Fibroblast of lung (primary cell): ENCODE measurements at regions not wholly inside any gene's neighbourhood (a gene's known extent, or its start where the extent isn't known, plus 50 kb on each side); places are given as distances from the start of the nearest gene placed in this dataset.

Source experiments
- DNase-seq, 2 donors: peaks; one replicate each; pipeline versions ENCODE4 v3.0.0 to v3.0.0-alpha.2; 2010; ENCODE audit warnings: low read depth in 2 of 2
- H2AFZ ChIP-seq: 2 replicates; pipeline ENCODE4 v1.5.1; 2012; ENCODE audit warnings: low read length, control low read depth, inconsistent platforms
- H3K27ac ChIP-seq: 2 replicates; pipeline ENCODE4 v1.5.1; 2011; ENCODE audit warnings: low read length, control low read depth; ENCODE audit not compliant: insufficient read depth
- H3K27me3 ChIP-seq: 2 replicates; pipeline ENCODE4 v1.5.1; 2011; ENCODE audit warnings: mild to moderate bottlenecking, low read length; ENCODE audit not compliant: control insufficient read depth, insufficient read depth
- H3K36me3 ChIP-seq: 2 replicates; pipeline ENCODE4 v1.5.1; 2011; ENCODE audit warnings: low read length; ENCODE audit not compliant: control insufficient read depth, insufficient read depth
- H3K4me1 ChIP-seq: 2 replicates; pipeline ENCODE4 v1.5.1; 2011; ENCODE audit warnings: low read length; ENCODE audit not compliant: control insufficient read depth, insufficient read depth; ENCODE audit errors: extremely low read depth
- H3K4me2 ChIP-seq: 2 replicates; pipeline ENCODE4 v1.5.1; 2011; ENCODE audit warnings: low read length, control low read depth; ENCODE audit not compliant: insufficient read depth; ENCODE audit errors: extremely low read depth
- H3K4me3 ChIP-seq, 4 experiments: fragments of 200-600 bp in 1 of 4; sonication (generic) in 1 of 4; replicated peaks in 1 of 4; 2 replicates each; pipeline ENCODE4 v1.5.1; 2011 to 2016; ENCODE audit warnings: low read length in 4 of 4, low read depth in 3 of 4, mild to moderate bottlenecking in 3 of 4, control low read depth in 2 of 4, inconsistent platforms in 1 of 4, mixed read lengths in 1 of 4; ENCODE audit not compliant: insufficient read depth in 1 of 4; ENCODE audit errors: control extremely low read depth in 1 of 4
- H3K79me2 ChIP-seq: 2 replicates; pipeline ENCODE4 v1.5.1; 2012; ENCODE audit warnings: mild to moderate bottlenecking, low read length, inconsistent platforms; ENCODE audit not compliant: control insufficient read depth, insufficient read depth
- H3K9ac ChIP-seq: 2 replicates; pipeline ENCODE4 v1.5.1; 2011; ENCODE audit warnings: mild to moderate bottlenecking, low read length, control low read depth; ENCODE audit not compliant: insufficient read depth
- H3K9me3 ChIP-seq: 2 replicates; pipeline ENCODE4 v1.5.1; 2012; ENCODE audit warnings: low read depth, low read length; ENCODE audit not compliant: control insufficient read depth, insufficient read depth
- H4K20me1 ChIP-seq: 2 replicates; pipeline ENCODE4 v1.5.1; 2011; ENCODE audit warnings: low read length; ENCODE audit not compliant: control insufficient read depth, insufficient read depth; ENCODE audit errors: extremely low read depth
- CTCF ChIP-seq, 2 donors: IDR thresholded peaks in 1 of 2; conservative IDR thresholded peaks in 1 of 2; 1 replicate in 1 of 2; 2 replicates in 1 of 2; pipeline ENCODE4 v1.5.1; 2011 to 2012; ENCODE audit warnings: low read length in 2 of 2, control low read depth in 1 of 2, inconsistent platforms in 1 of 2, low read depth in 1 of 2, mild to moderate bottlenecking in 1 of 2
- EZH2 ChIP-seq: IDR thresholded peaks from 2 replicates; pipeline ENCODE4 v1.5.1; 2012; ENCODE audit warnings: low read length, control low read depth, mild to moderate bottlenecking; ENCODE audit errors: missing control alignments

- Histone ChIP-seq H3K4me1 (no peaks in the 10 kb centered on the region), H3K36me3 (no peaks in the 10 kb centered on the region), H3K27me3 (no peaks in the 10 kb centered on the region), H3K4me3 (no peak overlapping the region), H3K79me2 (no peaks in the 10 kb centered on the region), H3K27ac (no peak overlapping the region), H3K9me3 (no peaks in the 10 kb centered on the region), H3K9ac (no peak overlapping the region), H4K20me1 (no peaks in the 10 kb centered on the region), H3K4me2 (no peak overlapping the region), H2AFZ (no peak overlapping the region)
- no peak for TF ChIP-seq CTCF (conservative IDR thresholded peaks at IDR 0.05 in 1 of 2, IDR thresholded peaks at IDR 0.05 in 1 of 2; ENCODE audit: low read depth in 1 of 2, low read length in 2 of 2)
- no peak for TF ChIP-seq EZH2
- DNase-seq: no peak
These were observed 342.0 kb downstream of the MLLT3 start for GRCh38 chr9:20280330-20280729.

GRCh38 chr9:20276762-20277161 lies 345.5 kb downstream of the MLLT3 start:
- Histone ChIP-seq H3K9ac (no peak overlapping the region), H4K20me1 (no peaks in the 10 kb centered on the region), H3K4me2 (no peak overlapping the region), H3K9me3 (no peaks in the 10 kb centered on the region), H3K27ac (no peak overlapping the region), H3K36me3 (no peaks in the 10 kb centered on the region), H3K27me3 (no peaks in the 10 kb centered on the region), H3K79me2 (no peaks in the 10 kb centered on the region), H3K4me3 (no peak overlapping the region), H2AFZ (no peak overlapping the region), H3K4me1 (no peaks in the 10 kb centered on the region)
- DNase-seq: no peak
- TF ChIP-seq EZH2: no peak
- no peak for TF ChIP-seq CTCF (conservative IDR thresholded peaks at IDR 0.05 in 1 of 2, IDR thresholded peaks at IDR 0.05 in 1 of 2; ENCODE audit: low read depth in 1 of 2, low read length in 2 of 2)

- Histone ChIP-seq H3K9me3 (no peaks in the 10 kb centered on the region), H3K27ac (no peak overlapping the region), H3K79me2 (no peaks in the 10 kb centered on the region), H3K36me3 (no peaks in the 10 kb centered on the region), H3K4me3 (no peak overlapping the region), H2AFZ (no peak overlapping the region), H4K20me1 (no peaks in the 10 kb centered on the region), H3K4me1 (no peaks in the 10 kb centered on the region), H3K4me2 (no peak overlapping the region), H3K9ac (no peak overlapping the region), H3K27me3 (no peaks in the 10 kb centered on the region)
- peak in 1 of 2 donors; percentile 4 for DNase-seq
- TF ChIP-seq CTCF (conservative IDR thresholded peaks at IDR 0.05 in 1 of 2, IDR thresholded peaks at IDR 0.05 in 1 of 2; ENCODE audit: low read depth in 1 of 2, low read length in 2 of 2) (peak in 1 of 2 donors; percentile 15), EZH2 (no peak)
These were observed 350.6 kb downstream of the MLLT3 start for GRCh38 chr9:20271723-20272122.
